ENCODE measurements at regions not wholly inside any gene's neighbourhood (a gene's known extent, or its start where the extent isn't known, plus 50 kb on each side); places are given as distances from the start of the nearest gene placed in this dataset.

DNA sequence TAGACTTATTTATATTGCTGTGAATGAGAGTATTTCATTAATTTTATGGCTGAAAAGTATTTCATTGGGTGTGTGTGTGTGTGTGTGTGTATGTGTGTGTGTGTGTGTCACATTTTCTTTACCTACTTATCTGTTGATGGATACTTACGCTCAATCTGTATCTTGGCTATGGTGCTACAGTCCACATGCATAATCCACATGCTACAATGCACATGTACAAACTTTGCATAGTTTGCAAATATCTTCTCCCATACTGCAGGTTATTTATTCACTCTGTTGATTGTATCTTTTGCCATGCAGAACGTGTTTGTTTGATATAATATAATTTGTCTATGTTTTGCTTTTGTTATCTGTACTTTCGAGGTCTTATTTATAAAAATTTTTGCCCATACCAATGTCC lies 167.8 kb downstream of the RAB28 start:
- DNase-seq (ENCODE audit: low read depth, low spot score) = no peak

DNA sequence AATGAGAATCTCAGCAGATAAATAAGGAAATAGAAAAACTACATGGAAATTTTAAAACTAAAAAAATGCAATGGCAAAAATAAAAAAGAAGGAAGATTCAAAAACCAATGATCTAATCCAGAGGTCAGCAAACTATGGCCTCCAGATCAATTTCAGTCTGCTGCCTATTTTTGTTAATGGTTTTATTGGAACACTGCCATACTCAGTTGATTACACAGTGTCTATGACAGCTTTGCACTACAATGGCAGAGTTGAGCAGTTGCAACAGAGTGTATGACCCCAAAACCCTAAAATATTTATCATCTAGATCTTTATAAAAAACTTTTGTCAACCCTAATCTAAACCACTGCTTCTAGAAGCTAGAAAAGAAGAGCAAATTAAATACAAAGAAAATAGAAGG lies 170.3 kb downstream of the RAB28 start:
- DNase-seq (ENCODE audit: low read depth, low spot score) = no peak
- Histone ChIP-seq H3K36me3 (ENCODE audit: control insufficient read depth, insufficient read depth, low read length) (no peaks in the 10 kb centered on the region), H3K27ac (ENCODE audit: low read length) (no peak overlapping the region), H3K4me3 (ENCODE audit: low read length) (no peak overlapping the region), H3K27me3 (ENCODE audit: control insufficient read depth, insufficient read depth, low read length) (no peaks in the 10 kb centered on the region), H3K9me3 (ENCODE audit: control insufficient read depth, insufficient read depth, low read length) (no peaks in the 10 kb centered on the region), H3K4me1 (ENCODE audit: control insufficient read depth, insufficient read depth, low read length) (no peaks in the 10 kb centered on the region; the same call in 1 of the 2 replicates)

More for the DNA sequence above, 167.8 kb downstream of the RAB28 start:
- Histone ChIP-seq H3K27ac (ENCODE audit: low read length) (no peak overlapping the region), H3K4me3 (ENCODE audit: low read length) (no peak overlapping the region), H3K36me3 (ENCODE audit: control insufficient read depth, insufficient read depth, low read length) (no peaks in the 10 kb centered on the region), H3K27me3 (ENCODE audit: control insufficient read depth, insufficient read depth, low read length) (no peaks in the 10 kb centered on the region), H3K9me3 (ENCODE audit: control insufficient read depth, insufficient read depth, low read length) (no peaks in the 10 kb centered on the region), H3K4me1 (ENCODE audit: control insufficient read depth, insufficient read depth, low read length) (no peaks in the 10 kb centered on the region)
- no CpG with 5 or more reads among the region's 3 CpGs for WGBS (ENCODE audit: insufficient coverage, insufficient read length)

DNA sequence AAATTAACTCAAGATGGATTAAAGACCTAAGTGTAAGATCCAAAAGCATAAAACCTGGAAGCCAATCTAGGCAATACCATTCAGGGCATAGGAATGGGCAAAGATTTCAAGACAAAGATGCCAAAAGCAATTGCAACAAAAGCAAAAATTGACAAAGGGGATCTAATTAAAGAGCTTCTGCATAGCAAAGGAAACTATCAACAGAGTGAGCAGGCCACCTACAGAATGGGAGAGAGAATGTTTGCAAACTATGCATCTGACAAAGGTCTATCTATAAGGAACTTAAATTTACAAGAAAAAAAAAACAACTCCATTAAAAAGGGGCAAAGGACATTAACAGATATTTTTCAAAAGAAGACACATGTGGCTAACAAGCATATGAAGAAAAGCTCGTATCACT lies 171.9 kb downstream of the RAB28 start:
- WGBS (ENCODE audit: insufficient coverage, insufficient read length) = no CpG with 5 or more reads among the region's 1 CpG
- H3K4me1 ChIP-seq (ENCODE audit: control insufficient read depth, insufficient read depth, low read length) = peaks cover 3% of the 10 kb centered on the region; the same call in 1 of the 2 replicates
- no peaks in the 10 kb centered on the region for H3K9me3 ChIP-seq (ENCODE audit: control insufficient read depth, insufficient read depth, low read length)
- H3K27me3 ChIP-seq (ENCODE audit: control insufficient read depth, insufficient read depth, low read length) = no peaks in the 10 kb centered on the region
- H3K4me3 ChIP-seq (ENCODE audit: low read length) = no peak overlapping the region
- H3K27ac ChIP-seq (ENCODE audit: low read length) = no peak overlapping the region
- DNase-seq (ENCODE audit: low read depth, low spot score) = no peak
- H3K36me3 ChIP-seq (ENCODE audit: control insufficient read depth, insufficient read depth, low read length) = no peaks in the 10 kb centered on the region

GRCh38 chr4:13309751-13310150 lies 174.4 kb downstream of the RAB28 start:
- H3K4me1 ChIP-seq (ENCODE audit: control insufficient read depth, insufficient read depth, low read length) = peaks cover 3% of the 10 kb centered on the region; the same call in 1 of the 2 replicates
- no peaks in the 10 kb centered on the region for H3K9me3 ChIP-seq (ENCODE audit: control insufficient read depth, insufficient read depth, low read length)
- no peaks in the 10 kb centered on the region for H3K36me3 ChIP-seq (ENCODE audit: control insufficient read depth, insufficient read depth, low read length)
- H3K4me3 ChIP-seq (ENCODE audit: low read length) = no peak overlapping the region
- H3K27me3 ChIP-seq (ENCODE audit: control insufficient read depth, insufficient read depth, low read length) = no peaks in the 10 kb centered on the region
- no peak for DNase-seq (ENCODE audit: low read depth, low spot score)
- no peak overlapping the region for H3K27ac ChIP-seq (ENCODE audit: low read length)
- no CpG with 5 or more reads among the region's 2 CpGs for WGBS (ENCODE audit: insufficient coverage, insufficient read length)

DNA sequence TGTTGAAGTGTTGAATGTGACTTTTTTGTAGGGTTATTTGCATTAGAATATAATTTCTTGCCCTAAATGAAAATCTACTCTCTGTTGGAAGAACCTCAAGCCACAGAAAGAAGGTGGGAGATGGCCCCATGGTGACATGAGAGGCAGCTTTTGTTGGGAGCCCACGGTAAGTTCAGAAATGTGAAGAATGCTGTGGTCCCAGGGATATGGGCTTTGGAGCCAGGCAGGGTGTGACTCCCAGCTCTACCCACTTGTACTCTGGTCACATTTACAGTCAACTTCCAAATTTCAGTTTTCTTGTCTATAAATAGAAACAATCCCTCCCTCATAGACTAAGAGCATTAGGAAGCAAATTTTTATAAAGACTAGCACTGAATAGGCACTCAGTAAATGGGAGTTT lies 177.8 kb downstream of the RAB28 start:
- no peak overlapping the region for H3K27ac ChIP-seq (ENCODE audit: low read length)
- H3K9me3 ChIP-seq (ENCODE audit: control insufficient read depth, insufficient read depth, low read length) = no peaks in the 10 kb centered on the region
- no CpG with 5 or more reads among the region's 1 CpG for WGBS (ENCODE audit: insufficient coverage, insufficient read length)
- H3K4me3 ChIP-seq (ENCODE audit: low read length) = no peak overlapping the region
- peaks cover 3% of the 10 kb centered on the region; the same call in 1 of the 2 replicates for H3K4me1 ChIP-seq (ENCODE audit: control insufficient read depth, insufficient read depth, low read length)
- no peaks in the 10 kb centered on the region for H3K27me3 ChIP-seq (ENCODE audit: control insufficient read depth, insufficient read depth, low read length)
- H3K36me3 ChIP-seq (ENCODE audit: control insufficient read depth, insufficient read depth, low read length) = no peaks in the 10 kb centered on the region
- DNase-seq (ENCODE audit: low read depth, low spot score) = no peak

GRCh38 chr4:13302876-13303275 lies 181.3 kb downstream of the RAB28 start:
- H3K27ac ChIP-seq (ENCODE audit: low read length) = no peak overlapping the region
- H3K9me3 ChIP-seq (ENCODE audit: control insufficient read depth, insufficient read depth, low read length) = no peaks in the 10 kb centered on the region
- no peaks in the 10 kb centered on the region for H3K27me3 ChIP-seq (ENCODE audit: control insufficient read depth, insufficient read depth, low read length)
- DNase-seq (ENCODE audit: low read depth, low spot score) = no peak
- no peaks in the 10 kb centered on the region for H3K36me3 ChIP-seq (ENCODE audit: control insufficient read depth, insufficient read depth, low read length)
- H3K4me1 ChIP-seq (ENCODE audit: control insufficient read depth, insufficient read depth, low read length) = 0 out of 2 replicates have a peak, but pooled peaks cover 3% of the 10 kb centered on the region
- no CpG with 5 or more reads among the region's 2 CpGs for WGBS (ENCODE audit: insufficient coverage, insufficient read length)
- no peak overlapping the region for H3K4me3 ChIP-seq (ENCODE audit: low read length)

- no peak for DNase-seq (ENCODE audit: low read depth, low spot score)
- WGBS (ENCODE audit: insufficient coverage, insufficient read length) = no CpG with 5 or more reads among the region's 2 CpGs
- no peaks in the 10 kb centered on the region for H3K27me3 ChIP-seq (ENCODE audit: control insufficient read depth, insufficient read depth, low read length)
- no peaks in the 10 kb centered on the region for H3K36me3 ChIP-seq (ENCODE audit: control insufficient read depth, insufficient read depth, low read length)
- H3K27ac ChIP-seq (ENCODE audit: low read length) = no peak overlapping the region
- no peaks in the 10 kb centered on the region for H3K4me1 ChIP-seq (ENCODE audit: control insufficient read depth, insufficient read depth, low read length)
- no peak overlapping the region for H3K4me3 ChIP-seq (ENCODE audit: low read length)
- no peaks in the 10 kb centered on the region for H3K9me3 ChIP-seq (ENCODE audit: control insufficient read depth, insufficient read depth, low read length)
Measured at GRCh38 chr4:13299343-13299742, 184.8 kb downstream of the RAB28 start.

GRCh38 chr4:13298655-13299054 lies 185.5 kb downstream of the RAB28 start:
- no CpG with 5 or more reads among the region's 15 CpGs for WGBS (ENCODE audit: insufficient coverage, insufficient read length)
- H3K4me3 ChIP-seq (ENCODE audit: low read length) = no peak overlapping the region

DNA sequence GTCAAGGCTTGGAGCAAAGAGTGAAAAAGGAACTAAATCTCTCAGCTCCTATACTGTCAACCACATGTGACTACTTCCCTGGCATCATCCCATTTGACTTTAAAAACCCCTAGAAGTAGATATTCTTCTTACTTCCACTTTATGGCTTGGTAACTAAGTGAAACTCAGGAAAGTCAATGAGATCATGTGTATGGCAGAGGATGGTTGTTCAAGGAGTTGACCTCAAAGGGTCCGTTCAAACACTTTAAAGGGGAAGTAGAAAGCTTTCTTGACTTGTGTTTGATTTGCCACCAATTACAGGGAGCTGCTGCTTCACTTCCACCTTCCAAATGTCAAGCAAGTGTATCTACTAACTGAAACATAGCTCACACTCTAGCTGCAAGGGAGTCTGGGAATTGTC lies 187.2 kb downstream of the RAB28 start:
- no peaks in the 10 kb centered on the region for H3K9me3 ChIP-seq (ENCODE audit: control insufficient read depth, insufficient read depth, low read length)
- no peaks in the 10 kb centered on the region for H3K4me1 ChIP-seq (ENCODE audit: control insufficient read depth, insufficient read depth, low read length)
- H3K36me3 ChIP-seq (ENCODE audit: control insufficient read depth, insufficient read depth, low read length) = no peaks in the 10 kb centered on the region
- no peaks in the 10 kb centered on the region for H3K27me3 ChIP-seq (ENCODE audit: control insufficient read depth, insufficient read depth, low read length)
- no peak overlapping the region for H3K4me3 ChIP-seq (ENCODE audit: low read length)
- no peak for DNase-seq (ENCODE audit: low read depth, low spot score)
- no peak overlapping the region for H3K27ac ChIP-seq (ENCODE audit: low read length)
- no CpG with 5 or more reads among the region's 1 CpG for WGBS (ENCODE audit: insufficient coverage, insufficient read length)

More at GRCh38 chr4:13298655-13299054, 185.5 kb downstream of the RAB28 start:
- H3K27me3 ChIP-seq (ENCODE audit: control insufficient read depth, insufficient read depth, low read length) = no peaks in the 10 kb centered on the region
- no peak for DNase-seq (ENCODE audit: low read depth, low spot score)
- no peak overlapping the region for H3K27ac ChIP-seq (ENCODE audit: low read length)
- H3K4me1 ChIP-seq (ENCODE audit: control insufficient read depth, insufficient read depth, low read length) = no peaks in the 10 kb centered on the region
- H3K9me3 ChIP-seq (ENCODE audit: control insufficient read depth, insufficient read depth, low read length) = no peaks in the 10 kb centered on the region
- no peaks in the 10 kb centered on the region for H3K36me3 ChIP-seq (ENCODE audit: control insufficient read depth, insufficient read depth, low read length)

DNA sequence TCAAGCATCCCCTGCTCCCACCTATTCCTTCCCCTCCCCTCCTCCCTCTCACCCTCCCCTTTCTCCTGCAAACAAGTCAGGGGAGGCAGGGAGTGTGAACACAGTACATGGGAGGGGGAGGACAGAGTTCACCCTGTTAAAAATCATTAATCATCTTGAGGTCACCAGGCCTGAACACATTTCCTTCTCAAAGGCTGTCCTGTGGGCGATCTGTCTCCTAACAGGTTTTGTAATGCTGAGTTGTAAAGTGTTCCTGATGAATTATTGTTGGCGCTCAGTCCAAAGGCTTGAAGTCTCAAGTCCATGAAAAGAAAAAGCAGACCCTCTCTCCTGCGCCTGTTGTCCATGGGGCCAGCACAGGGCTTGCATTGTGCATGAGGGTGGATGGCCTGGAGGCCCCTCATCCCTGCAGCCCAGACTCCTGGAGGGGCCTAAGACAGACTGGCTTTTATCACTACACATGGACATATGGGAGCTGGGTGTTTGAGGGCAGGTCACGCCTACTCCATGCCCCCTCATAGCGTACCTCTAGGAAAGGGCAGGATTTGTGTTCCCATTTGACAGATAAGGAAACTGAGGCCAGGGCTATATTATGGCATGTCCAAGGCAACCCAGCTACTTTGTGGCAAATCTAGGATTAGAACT lies 189.1 kb downstream of the RAB28 start:
- no peaks in the 10 kb centered on the region for H3K4me1 ChIP-seq (ENCODE audit: control insufficient read depth, insufficient read depth, low read length)
- DNase-seq (ENCODE audit: low read depth, low spot score) = no peak
- H3K27ac ChIP-seq (ENCODE audit: low read length) = no peak overlapping the region
- H3K9me3 ChIP-seq (ENCODE audit: control insufficient read depth, insufficient read depth, low read length) = no peaks in the 10 kb centered on the region
- WGBS (ENCODE audit: insufficient coverage, insufficient read length) = no CpG with 5 or more reads among the region's 5 CpGs
- H3K27me3 ChIP-seq (ENCODE audit: control insufficient read depth, insufficient read depth, low read length) = no peaks in the 10 kb centered on the region
- no peaks in the 10 kb centered on the region for H3K36me3 ChIP-seq (ENCODE audit: control insufficient read depth, insufficient read depth, low read length)
- no peak overlapping the region for H3K4me3 ChIP-seq (ENCODE audit: low read length)

GRCh38 chr4:13292372-13292771 lies 191.8 kb downstream of the RAB28 start:
- Histone ChIP-seq H3K36me3 (ENCODE audit: control insufficient read depth, insufficient read depth, low read length) (no peaks in the 10 kb centered on the region), H3K27me3 (ENCODE audit: control insufficient read depth, insufficient read depth, low read length) (no peaks in the 10 kb centered on the region), H3K4me3 (ENCODE audit: low read length) (no peak overlapping the region), H3K9me3 (ENCODE audit: control insufficient read depth, insufficient read depth, low read length) (no peaks in the 10 kb centered on the region), H3K4me1 (ENCODE audit: control insufficient read depth, insufficient read depth, low read length) (no peaks in the 10 kb centered on the region), H3K27ac (ENCODE audit: low read length) (no peak overlapping the region)
- no peak for DNase-seq (ENCODE audit: low read depth, low spot score)
- no CpG with 5 or more reads among the region's 1 CpG for WGBS (ENCODE audit: insufficient coverage, insufficient read length)
